H1 (cell line): ENCODE measurements at regions not wholly inside any gene's neighbourhood (a gene's known extent, or its start where the extent isn't known, plus 50 kb on each side); places are given as distances from the start of the nearest gene placed in this dataset.

Experiments
- CTCF ChIP-seq, 3 experiments: IDR thresholded peaks; 1 replicate in 2 of 3; 2 replicates in 1 of 3; pipeline versions ENCODE4 v1.5.1 to v1.6.1; 2011; ENCODE audit warnings: low read length in 3 of 3, mild to moderate bottlenecking in 3 of 3, inconsistent platforms in 2 of 3, low read depth in 1 of 3, moderate library complexity in 1 of 3; ENCODE audit not compliant: insufficient read depth in 1 of 3; ENCODE audit errors: control extremely low read depth in 1 of 3
- GABPA ChIP-seq: IDR thresholded peaks from 2 replicates; pipeline ENCODE4 v1.6.1; 2011; ENCODE audit warnings: mild to moderate bottlenecking, low read length, moderate library complexity, borderline replicate concordance; ENCODE audit not compliant: insufficient read depth

- TF ChIP-seq GABPA (no peak), CTCF (IDR thresholded peaks at IDR 0.05; ENCODE audit: control extremely low read depth in 1 of 3, insufficient read depth in 1 of 3, low read depth in 1 of 3, low read length in 3 of 3) (no peak)
These were observed 53.0 kb upstream of the EHHADH start for GRCh38 chr3:185306847-185307246.
